Ishikawa (cell line): ENCODE measurements at regions not wholly inside any gene's neighbourhood (a gene's known extent, or its start where the extent isn't known, plus 50 kb on each side); places are given as distances from the start of the nearest gene placed in this dataset.

Experiments
- CREB1 ChIP-seq: IDR thresholded peaks from 2 replicates; pipeline ENCODE4 v1.6.1; 2012; ENCODE audit warnings: low read depth
- FOXM1 ChIP-seq: IDR thresholded peaks from 2 replicates; pipeline ENCODE4 v1.6.1; 2012; ENCODE audit warnings: low read depth, borderline replicate concordance
- YY1 ChIP-seq: IDR thresholded peaks from 2 replicates; pipeline ENCODE4 v1.6.1; 2012; ENCODE audit warnings: low read depth

DNA sequence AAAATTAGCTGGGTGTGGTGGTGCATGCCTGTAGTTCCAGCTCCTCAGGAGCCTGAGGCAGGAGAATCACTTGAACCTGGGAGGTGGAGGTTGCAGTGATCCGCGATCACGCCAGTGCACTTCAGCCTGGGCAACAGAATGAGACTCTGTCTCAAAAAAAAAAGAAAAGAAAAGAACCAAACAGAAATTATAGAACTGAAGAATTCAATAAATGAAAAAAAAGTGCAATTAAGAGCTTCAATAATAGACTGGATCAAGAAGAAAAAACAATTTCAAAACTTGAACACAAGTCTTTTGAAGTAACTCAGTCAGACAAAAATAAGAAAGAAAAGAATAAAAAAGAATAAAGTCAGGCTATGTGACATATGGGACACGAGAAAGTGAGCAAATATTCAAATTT is 175.8 kb upstream of the ZSWIM2 start:
- no peak for TF ChIP-seq FOXM1
- TF ChIP-seq CREB1: no peak
- TF ChIP-seq YY1: no peak
